ENCODE measurements at regions not wholly inside any gene's neighbourhood (a gene's known extent, or its start where the extent isn't known, plus 50 kb on each side); places are given as distances from the start of the nearest gene placed in this dataset.

DNA sequence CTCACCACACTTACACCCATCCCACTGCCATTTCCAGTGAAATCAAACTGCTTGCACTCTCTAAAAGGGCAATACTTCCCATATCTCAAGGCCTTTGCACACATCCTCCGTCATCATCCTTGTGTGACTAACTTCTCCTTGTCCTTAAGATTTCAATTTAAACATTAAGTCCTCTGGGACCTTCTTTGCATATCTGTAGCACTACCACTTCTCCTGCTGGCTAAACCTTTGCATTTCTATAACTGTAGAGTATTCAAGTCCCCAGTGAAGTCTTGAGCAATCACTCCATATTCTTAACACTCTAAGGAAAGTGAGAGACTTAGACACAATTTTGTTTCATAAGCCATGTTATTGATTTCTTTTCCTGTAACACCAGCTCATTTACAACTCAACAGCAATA is 136.8 kb upstream of the EPHA4 start:
- Histone ChIP-seq H3K36me3 (replicated peaks; ENCODE audit: insufficient read depth, low read depth) (no peaks in the 10 kb centered on the region), H3K27me3 (no peaks in the 10 kb centered on the region), H3K27ac (no peak overlapping the region), H3K4me2 (no peak overlapping the region), H3K4me1 (ENCODE audit: insufficient read depth) (no peaks in the 10 kb centered on the region), H3K79me2 (no peaks in the 10 kb centered on the region), H4K20me1 (ENCODE audit: insufficient read depth, poor library complexity, severe bottlenecking) (no peaks in the 10 kb centered on the region), H3K9me3 (ENCODE audit: low read depth) (no peaks in the 10 kb centered on the region), H2AFZ (no peak overlapping the region), H3K9me2 (replicated peaks; ENCODE audit: insufficient read depth) (no peaks in the 10 kb centered on the region), H3K4me3 (no peak overlapping the region)
- TF ChIP-seq EZH2phosphoT487 (IDR thresholded peaks at IDR 0.05; ENCODE audit: low read depth, severe bottlenecking, unreplicated experiment) (no peak), EZH2 (IDR thresholded peaks at IDR 0.05; ENCODE audit: borderline replicate concordance) (no peak), CTCF (IDR thresholded peaks at IDR 0.05; ENCODE audit: poor library complexity) (no peak)
- WGBS (ENCODE audit: low lambda C conversion rate, missing lambda C conversion rate) = 56% methylated on average over 1 of the region's 1 CpG
- no peak for DNase-seq (ENCODE audit: low spot score)

- TF ChIP-seq CTCF (IDR thresholded peaks at IDR 0.05; ENCODE audit: poor library complexity) (no peak), EZH2 (IDR thresholded peaks at IDR 0.05; ENCODE audit: borderline replicate concordance) (no peak), EZH2phosphoT487 (IDR thresholded peaks at IDR 0.05; ENCODE audit: low read depth, severe bottlenecking, unreplicated experiment) (no peak)
- no peak overlapping the region for H3K4me3 ChIP-seq
- H3K4me2 ChIP-seq = no peak overlapping the region
- H3K9me2 ChIP-seq (replicated peaks; ENCODE audit: insufficient read depth) = no peaks in the 10 kb centered on the region
- H3K36me3 ChIP-seq (replicated peaks; ENCODE audit: insufficient read depth, low read depth) = no peaks in the 10 kb centered on the region
- no peak for DNase-seq (ENCODE audit: low spot score)
- H3K9me3 ChIP-seq (ENCODE audit: low read depth) = no peaks in the 10 kb centered on the region
- WGBS (ENCODE audit: low lambda C conversion rate, missing lambda C conversion rate) = 88% methylated on average over 6 of the region's 6 CpGs
- H4K20me1 ChIP-seq (ENCODE audit: insufficient read depth, poor library complexity, severe bottlenecking) = no peaks in the 10 kb centered on the region
- no peak overlapping the region for H3K27ac ChIP-seq
- no peaks in the 10 kb centered on the region for H3K4me1 ChIP-seq (ENCODE audit: insufficient read depth)
- H3K27me3 ChIP-seq = no peaks in the 10 kb centered on the region
- no peak overlapping the region for H2AFZ ChIP-seq
- no peaks in the 10 kb centered on the region for H3K79me2 ChIP-seq
Measured at GRCh38 chr2:221705185-221705877, 133.2 kb upstream of the EPHA4 start.

DNA sequence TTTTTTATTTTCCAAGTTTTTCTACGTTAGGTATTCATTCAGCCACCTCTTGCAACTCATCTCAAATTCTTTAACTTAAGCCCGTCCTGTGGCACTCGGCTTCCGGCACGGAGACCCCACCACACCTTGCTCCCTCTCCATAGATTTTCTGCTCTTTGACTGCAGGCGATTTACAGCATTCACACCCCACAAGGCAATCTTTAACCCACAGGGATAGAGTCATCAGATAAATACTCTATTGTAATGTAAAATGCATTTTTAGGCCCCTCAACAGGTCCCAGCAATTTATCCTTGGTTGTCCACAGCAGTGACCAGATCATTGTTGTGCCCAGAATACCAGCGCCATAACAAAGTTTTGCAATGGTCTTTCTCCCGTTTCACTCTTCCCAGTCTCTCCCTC is 132.3 kb upstream of the EPHA4 start:
- Histone ChIP-seq H3K9me2 (replicated peaks; ENCODE audit: insufficient read depth) (no peaks in the 10 kb centered on the region), H2AFZ (no peak overlapping the region), H3K9me3 (ENCODE audit: low read depth) (no peaks in the 10 kb centered on the region), H4K20me1 (ENCODE audit: insufficient read depth, poor library complexity, severe bottlenecking) (no peaks in the 10 kb centered on the region), H3K27me3 (no peaks in the 10 kb centered on the region), H3K4me2 (no peak overlapping the region), H3K36me3 (replicated peaks; ENCODE audit: insufficient read depth, low read depth) (no peaks in the 10 kb centered on the region), H3K79me2 (no peaks in the 10 kb centered on the region), H3K4me3 (no peak overlapping the region), H3K27ac (no peak overlapping the region), H3K4me1 (ENCODE audit: insufficient read depth) (no peaks in the 10 kb centered on the region)
- DNase-seq (ENCODE audit: low spot score) = no peak
- 83% methylated on average over 8 of the region's 8 CpGs for WGBS (ENCODE audit: low lambda C conversion rate, missing lambda C conversion rate)
- TF ChIP-seq CTCF (IDR thresholded peaks at IDR 0.05; ENCODE audit: poor library complexity) = no peak

DNA sequence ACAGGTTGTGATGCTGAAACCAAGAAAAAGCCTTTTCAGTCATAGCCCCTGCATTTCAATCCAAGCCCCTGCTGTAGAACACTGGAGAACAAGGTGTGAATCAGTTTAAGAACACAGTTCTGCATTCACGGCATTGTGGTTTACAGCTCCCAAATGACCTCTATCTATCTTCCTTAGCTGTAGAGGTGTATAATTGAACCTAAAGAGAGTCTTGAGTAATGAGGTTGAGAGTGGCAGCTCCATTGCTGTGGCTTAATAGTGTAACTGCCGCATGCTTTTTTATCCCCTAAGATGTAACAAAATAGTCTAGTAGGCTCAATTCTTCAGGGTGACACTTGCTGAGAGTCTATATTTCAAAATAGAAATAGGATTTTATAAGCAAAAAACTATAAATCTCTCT is 121.3 kb upstream of the EPHA4 start:
- Histone ChIP-seq H3K79me2 (no peaks in the 10 kb centered on the region), H3K4me2 (no peak overlapping the region), H3K9me3 (ENCODE audit: low read depth) (no peaks in the 10 kb centered on the region), H3K4me1 (ENCODE audit: insufficient read depth) (no peaks in the 10 kb centered on the region), H3K4me3 (no peak overlapping the region), H3K9me2 (replicated peaks; ENCODE audit: insufficient read depth) (peaks cover 3% of the 10 kb centered on the region), H3K27me3 (no peaks in the 10 kb centered on the region), H3K27ac (no peak overlapping the region), H3K36me3 (replicated peaks; ENCODE audit: insufficient read depth, low read depth) (no peaks in the 10 kb centered on the region), H2AFZ (no peak overlapping the region), H4K20me1 (ENCODE audit: insufficient read depth, poor library complexity, severe bottlenecking) (no peaks in the 10 kb centered on the region)
- DNase-seq (ENCODE audit: low spot score) = no peak
- TF ChIP-seq CTCF (IDR thresholded peaks at IDR 0.05; ENCODE audit: poor library complexity) = no peak
- no peak for TF ChIP-seq EZH2 (IDR thresholded peaks at IDR 0.05; ENCODE audit: borderline replicate concordance)
- TF ChIP-seq EZH2phosphoT487 (IDR thresholded peaks at IDR 0.05; ENCODE audit: low read depth, severe bottlenecking, unreplicated experiment) = no peak
- WGBS (ENCODE audit: low lambda C conversion rate, missing lambda C conversion rate) = 76% methylated on average over 2 of the region's 2 CpGs
